ENCODE measurements at regions not wholly inside any gene's neighbourhood (a gene's known extent, or its start where the extent isn't known, plus 50 kb on each side); places are given as distances from the start of the nearest gene placed in this dataset.

DNA sequence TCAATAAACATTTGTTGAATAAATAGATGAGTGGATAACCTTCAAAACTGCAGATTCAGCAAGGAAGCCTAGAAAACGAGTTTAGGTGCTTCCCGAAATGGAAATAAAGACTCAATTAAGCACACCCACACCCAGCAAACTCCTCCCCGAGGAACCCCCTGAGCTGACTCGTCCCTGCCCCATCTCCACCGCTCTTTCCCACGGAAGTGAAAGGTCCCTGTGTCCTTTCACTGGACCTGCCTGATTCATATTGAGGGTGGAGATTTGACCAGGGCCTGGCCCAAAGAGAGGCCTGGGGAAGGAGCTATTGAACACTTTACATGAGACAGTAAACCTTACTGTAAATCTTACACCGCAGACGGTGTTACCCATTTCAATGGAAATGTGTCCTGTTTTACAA is 129.1 kb downstream of the CPZ start:
- TF ChIP-seq, protein P1, sequence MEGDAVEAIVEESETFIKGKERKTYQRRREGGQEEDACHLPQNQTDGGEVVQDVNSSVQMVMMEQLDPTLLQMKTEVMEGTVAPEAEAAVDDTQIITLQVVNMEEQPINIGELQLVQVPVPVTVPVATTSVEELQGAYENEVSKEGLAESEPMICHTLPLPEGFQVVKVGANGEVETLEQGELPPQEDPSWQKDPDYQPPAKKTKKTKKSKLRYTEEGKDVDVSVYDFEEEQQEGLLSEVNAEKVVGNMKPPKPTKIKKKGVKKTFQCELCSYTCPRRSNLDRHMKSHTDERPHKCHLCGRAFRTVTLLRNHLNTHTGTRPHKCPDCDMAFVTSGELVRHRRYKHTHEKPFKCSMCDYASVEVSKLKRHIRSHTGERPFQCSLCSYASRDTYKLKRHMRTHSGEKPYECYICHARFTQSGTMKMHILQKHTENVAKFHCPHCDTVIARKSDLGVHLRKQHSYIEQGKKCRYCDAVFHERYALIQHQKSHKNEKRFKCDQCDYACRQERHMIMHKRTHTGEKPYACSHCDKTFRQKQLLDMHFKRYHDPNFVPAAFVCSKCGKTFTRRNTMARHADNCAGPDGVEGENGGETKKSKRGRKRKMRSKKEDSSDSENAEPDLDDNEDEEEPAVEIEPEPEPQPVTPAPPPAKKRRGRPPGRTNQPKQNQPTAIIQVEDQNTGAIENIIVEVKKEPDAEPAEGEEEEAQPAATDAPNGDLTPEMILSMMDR (IDR thresholded peaks at IDR 0.05): no peak
- no peak for TF ChIP-seq POLR2A (IDR thresholded peaks at IDR 0.05)

Data from tibial nerve (tissue), 3 donors.